SK-N-MC (cell line): ENCODE measurements at regions not wholly inside any gene's neighbourhood (a gene's known extent, or its start where the extent isn't known, plus 50 kb on each side); places are given as distances from the start of the nearest gene placed in this dataset.

ENCODE experiments used
- EZH2 ChIP-seq: fragments of 200-600 bp; sonication (generic); IDR thresholded peaks from one replicate; pipeline ENCODE4 v1.6.1; 2017; ENCODE audit warnings: antibody characterized with exemption
- POLR2AphosphoS5 ChIP-seq: IDR thresholded peaks from 2 replicates; pipeline ENCODE4 v1.6.1; 2012; ENCODE audit warnings: mild to moderate bottlenecking, low read depth, low read length, borderline replicate concordance

DNA sequence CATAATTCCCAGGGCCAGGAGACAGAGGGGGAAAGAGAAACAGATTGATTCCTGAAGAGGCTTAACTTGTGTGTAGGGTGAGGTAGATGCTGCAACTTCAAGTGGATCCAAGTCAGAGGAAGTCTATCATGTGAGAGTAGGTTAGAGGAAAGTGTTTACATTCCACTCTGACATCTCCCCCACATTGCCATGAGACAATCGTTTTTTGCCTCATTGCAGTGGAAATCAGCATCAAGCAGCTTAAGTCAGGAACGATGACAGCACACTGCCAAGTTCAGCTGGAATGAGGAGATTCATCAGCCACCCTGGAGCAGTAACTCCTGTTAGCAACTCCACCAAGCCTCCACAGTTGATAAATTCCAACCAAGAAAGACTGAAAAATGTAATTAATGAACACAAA, 689.7 kb upstream of the MEF2C start:
- TF ChIP-seq POLR2AphosphoS5 (no peak), EZH2 (no peak)
